ENCODE measurements at regions not wholly inside any gene's neighbourhood (a gene's known extent, or its start where the extent isn't known, plus 50 kb on each side); places are given as distances from the start of the nearest gene placed in this dataset.

- no peak for DNase-seq
Observed at GRCh38 chr15:45743426-45744235, 108.8 kb downstream of the SQOR start.

- DNase-seq: no peak
Observed at GRCh38 chr15:45744236-45744589, 109.4 kb downstream of the SQOR start.

GRCh38 chr15:45747426-45747825 lies 112.6 kb downstream of the SQOR start:
- no peak for DNase-seq

GRCh38 chr15:45751629-45752028 lies 116.8 kb downstream of the SQOR start:
- DNase-seq: no peak

- DNase-seq: no peak
Observed at GRCh38 chr15:45759936-45760335, 125.1 kb downstream of the SQOR start.

- no peak for DNase-seq
Observed at GRCh38 chr15:45762726-45763125, 127.9 kb downstream of the SQOR start.

- DNase-seq: no peak
Observed at GRCh38 chr15:45763170-45763869, 128.5 kb downstream of the SQOR start.

- no peak for DNase-seq
Observed at GRCh38 chr15:45773149-45773548, 138.3 kb downstream of the SQOR start.

- DNase-seq: no peak
Observed at GRCh38 chr15:45776772-45777171, 141.9 kb downstream of the SQOR start.

- peak in 2 of 3 experiments; percentile 5 to 50 for DNase-seq
Observed at GRCh38 chr15:45777781-45778180, 143.0 kb downstream of the SQOR start.

GRCh38 chr15:45780352-45780751 lies 145.5 kb downstream of the SQOR start:
- no peak for DNase-seq

GRCh38 chr15:45784656-45785055 lies 149.8 kb downstream of the SQOR start:
- no peak for DNase-seq

- peak in 2 of 3 experiments; percentile 49 to 80 for DNase-seq
Observed at GRCh38 chr15:45785897-45786296, 151.1 kb downstream of the SQOR start.

GRCh38 chr15:45790325-45790943 lies 155.6 kb downstream of the SQOR start:
- peak in 2 of 3 experiments; percentile 6 to 43 for DNase-seq

GRCh38 chr15:45794304-45794703 lies 159.5 kb downstream of the SQOR start:
- DNase-seq: peak in 1 of 3 experiments; percentile 14

GRCh38 chr15:45794712-45795439 lies 160.0 kb downstream of the SQOR start:
- DNase-seq: peak in 2 of 3 experiments; percentile 27 to 66

- peak; percentile 58 to 89 (median 63) for DNase-seq
Observed at GRCh38 chr15:45795440-45796069, 160.7 kb downstream of the SQOR start.

- peak in 2 of 3 experiments; percentile 31 to 60 for DNase-seq
Observed at GRCh38 chr15:45796433-45796832, 161.6 kb downstream of the SQOR start.

GRCh38 chr15:45799508-45799907 lies 164.7 kb downstream of the SQOR start:
- DNase-seq: no peak

- no peak for DNase-seq
Observed at GRCh38 chr15:45801543-45801942, 166.7 kb downstream of the SQOR start.

GRCh38 chr15:45802140-45802539 lies 167.3 kb downstream of the SQOR start:
- DNase-seq: peak; percentile 79 to 98 (median 85)

- DNase-seq: no peak
Observed at GRCh38 chr15:45804028-45804427, 169.2 kb downstream of the SQOR start.

- no peak for DNase-seq
Observed at GRCh38 chr15:45810201-45810600, 175.4 kb downstream of the SQOR start.
